GM18498 (cell line): ENCODE measurements at regions not wholly inside any gene's neighbourhood (a gene's known extent, or its start where the extent isn't known, plus 50 kb on each side); places are given as distances from the start of the nearest gene placed in this dataset.
"Not testable (repeated sequence)": the region's sequence is repeated elsewhere in the genome, so short reads cannot be mapped to it uniquely, and the experiment has no call there.

Source experiments
- ATAC-seq: cut with Tn5 transposase; IDR thresholded peaks from one replicate; pipeline ENCODE4 v1.9.1; 2021; ENCODE audit warnings: mild to moderate bottlenecking, moderate library complexity; ENCODE audit not compliant: unreplicated experiment

GRCh38 chr3:148525621-148526020, 172.1 kb upstream of the AGTR1 start:
- ATAC-seq: not testable (repeated sequence)

GRCh38 chr3:148528024-148528423, 169.7 kb upstream of the AGTR1 start:
- no peak for ATAC-seq

GRCh38 chr3:148531836-148532235, 165.9 kb upstream of the AGTR1 start:
- no peak for ATAC-seq

- ATAC-seq: no peak
These were observed 165.4 kb upstream of the AGTR1 start for GRCh38 chr3:148532326-148532725.

- no peak for ATAC-seq
These were observed 164.9 kb upstream of the AGTR1 start for GRCh38 chr3:148532774-148533173.

- no peak for ATAC-seq
These were observed 163.4 kb upstream of the AGTR1 start for GRCh38 chr3:148534089-148534988.

- no peak for ATAC-seq
These were observed 162.7 kb upstream of the AGTR1 start for GRCh38 chr3:148535001-148535400.

- no peak for ATAC-seq
These were observed 157.4 kb upstream of the AGTR1 start for GRCh38 chr3:148540266-148540665.

GRCh38 chr3:148540851-148541250, 156.9 kb upstream of the AGTR1 start:
- ATAC-seq: no peak

GRCh38 chr3:148546959-148547358, 150.7 kb upstream of the AGTR1 start:
- ATAC-seq: no peak

GRCh38 chr3:148551767-148552260, 145.9 kb upstream of the AGTR1 start:
- ATAC-seq: no peak

- ATAC-seq: no peak
These were observed 143.3 kb upstream of the AGTR1 start for GRCh38 chr3:148554367-148554766.

- ATAC-seq: no peak
These were observed 141.0 kb upstream of the AGTR1 start for GRCh38 chr3:148556664-148557063.

- ATAC-seq: not testable (repeated sequence)
These were observed 120.1 kb upstream of the AGTR1 start for GRCh38 chr3:148577579-148577978.

GRCh38 chr3:148582126-148582525, 115.6 kb upstream of the AGTR1 start:
- ATAC-seq: no peak

- ATAC-seq: no peak
These were observed 113.9 kb upstream of the AGTR1 start for GRCh38 chr3:148583793-148584192.

GRCh38 chr3:148584438-148584837, 113.3 kb upstream of the AGTR1 start:
- ATAC-seq: no peak

GRCh38 chr3:148585671-148586379, 111.9 kb upstream of the AGTR1 start:
- ATAC-seq: no peak

- no peak for ATAC-seq
These were observed 109.4 kb upstream of the AGTR1 start for GRCh38 chr3:148588291-148588690.

GRCh38 chr3:148591525-148591924, 106.2 kb upstream of the AGTR1 start:
- ATAC-seq: no peak

- no peak for ATAC-seq
These were observed 99.1 kb upstream of the AGTR1 start for GRCh38 chr3:148598619-148599018.

- no peak for ATAC-seq
These were observed 98.2 kb upstream of the AGTR1 start for GRCh38 chr3:148599481-148599880.
